K562 (cell line): ENCODE measurements at regions not wholly inside any gene's neighbourhood (a gene's known extent, or its start where the extent isn't known, plus 50 kb on each side); places are given as distances from the start of the nearest gene placed in this dataset.

Experiments
- ARID4B ChIP-seq: sonication (generic); formaldehyde crosslinking; IDR thresholded peaks from 2 replicates; pipeline ENCODE4 v1.8.0; 2022; ENCODE audit warnings: mild to moderate bottlenecking, missing genetic modification reagents
- CBX3 ChIP-seq, 2 experiments: IDR thresholded peaks; 1 replicate in 1 of 2; 2 replicates in 1 of 2; pipeline ENCODE4 v1.6.1; 2012; ENCODE audit warnings: inconsistent platforms in 2 of 2, low read length in 2 of 2, borderline replicate concordance in 1 of 2, control low read depth in 1 of 2
- ERF ChIP-seq: fragments of 450-650 bp; formaldehyde crosslinking; IDR thresholded peaks from 2 replicates; pipeline ENCODE4 v1.4.0; 2020; ENCODE audit warnings: mild to moderate bottlenecking, mixed read lengths
- KHSRP ChIP-seq: fragments of 450-650 bp; IDR thresholded peaks from 2 replicates; pipeline ENCODE4 v1.6.1; 2017
- MAZ ChIP-seq, 2 experiments: fragments of 450-650 bp in 1 of 2; sonication (generic) in 1 of 2; formaldehyde crosslinking; IDR thresholded peaks in 1 of 2; conservative IDR thresholded peaks in 1 of 2; 2 replicates each; pipeline versions ENCODE4 v1.4.0 to v1.5.0; 2020; ENCODE audit warnings: mild to moderate bottlenecking in 1 of 2, missing genetic modification reagents in 1 of 2
- NEUROD1 ChIP-seq: fragments of 150-350 bp; IDR thresholded peaks from 2 replicates; pipeline ENCODE4 v1.6.1; 2014; ENCODE audit warnings: borderline replicate concordance, low read length, low read depth; ENCODE audit not compliant: partially characterized antibody
- ZNF384 ChIP-seq: IDR thresholded peaks from 2 replicates; pipeline ENCODE4 v1.6.1; 2012; ENCODE audit warnings: low read depth, low read length, improper control_type of control experiment

GRCh38 chrX:40445691-40446090, 135.1 kb upstream of the ATP6AP2 start (continued):
- TF ChIP-seq ARID4B (no peak), CBX3 (IDR thresholded peaks at IDR 0.05; ENCODE audit: borderline replicate concordance in 1 of 2, low read length in 2 of 2) (no peak), NEUROD1 (no peak), KHSRP (no peak), ZNF384 (no peak), ERF (CRISPR knock-in tag) (no peak), MAZ (CRISPR knock-in tag; conservative IDR thresholded peaks at IDR 0.05 in 1 of 2, IDR thresholded peaks at IDR 0.05 in 1 of 2) (no peak)
- TF ChIP-seq, all 486 proteins: peak for 0
